ENCODE measurements at regions not wholly inside any gene's neighbourhood (a gene's known extent, or its start where the extent isn't known, plus 50 kb on each side); places are given as distances from the start of the nearest gene placed in this dataset.

DNA sequence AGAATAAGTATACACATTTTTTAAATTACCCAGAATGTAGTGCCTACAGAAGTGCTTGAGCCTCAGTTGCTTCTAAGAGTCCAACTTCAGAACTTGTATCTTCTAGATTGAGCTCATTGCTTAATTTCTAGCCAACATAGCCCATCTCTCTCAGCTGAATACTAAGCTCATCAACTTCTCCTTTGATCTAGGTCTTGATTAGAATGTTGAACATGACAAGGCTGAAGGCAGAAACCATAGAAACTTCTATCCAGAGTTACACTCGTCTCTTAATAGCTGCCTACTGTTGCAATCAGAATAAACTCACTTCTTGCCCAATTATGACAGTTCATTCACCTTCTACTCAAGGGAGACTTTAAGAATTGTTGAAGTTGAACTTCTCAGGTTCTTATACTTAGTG lies 327.3 kb upstream of the THBS1 start:
- H3K9me3 ChIP-seq (ENCODE audit: control insufficient read depth, insufficient read depth, low read length), result no peaks in the 10 kb centered on the region

DNA sequence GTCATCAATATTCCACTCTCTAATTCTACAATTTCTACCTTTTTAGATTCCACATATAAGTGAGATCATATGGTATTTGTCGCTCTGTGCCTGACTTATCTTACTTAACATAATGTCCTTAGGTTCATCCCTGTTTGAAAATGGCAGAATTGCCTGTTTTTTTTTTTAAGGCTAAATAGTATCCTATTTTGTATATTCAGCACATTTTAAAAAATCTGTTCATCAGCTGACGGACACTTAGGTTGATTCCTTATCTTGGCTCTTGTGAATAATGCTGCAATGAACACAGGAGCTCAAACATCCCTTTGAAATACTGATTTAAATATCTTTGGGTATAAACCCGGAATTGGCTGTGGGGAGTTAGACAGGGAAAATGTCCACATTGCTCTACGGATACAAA lies 326.7 kb upstream of the THBS1 start:
- Histone ChIP-seq H3F3A (ENCODE audit: control insufficient read depth, insufficient read depth) (no peaks in the 10 kb centered on the region), H3K9me2 (replicated peaks; ENCODE audit: control insufficient read depth, low read length) (no peaks in the 10 kb centered on the region), H3K4me2 (ENCODE audit: low read length) (no peak overlapping the region), H4K20me1 (ENCODE audit: control insufficient read depth, insufficient read depth, low read depth, low read length) (no peaks in the 10 kb centered on the region), H3K4me3 (ENCODE audit: low read length) (no peak overlapping the region), H3K79me2 (ENCODE audit: control insufficient read depth, low read length) (no peaks in the 10 kb centered on the region), H3K36me3 (ENCODE audit: control insufficient read depth, low read length) (no peaks in the 10 kb centered on the region), H3K27me3 (ENCODE audit: control insufficient read depth, low read length) (no peaks in the 10 kb centered on the region), H3K4me1 (ENCODE audit: control insufficient read depth, low read length) (no peaks in the 10 kb centered on the region), H3K27ac (ENCODE audit: low read depth, low read length) (no peak overlapping the region), H3K9me3 (ENCODE audit: control insufficient read depth, insufficient read depth, low read length) (no peaks in the 10 kb centered on the region)
- TF ChIP-seq, protein P1, sequence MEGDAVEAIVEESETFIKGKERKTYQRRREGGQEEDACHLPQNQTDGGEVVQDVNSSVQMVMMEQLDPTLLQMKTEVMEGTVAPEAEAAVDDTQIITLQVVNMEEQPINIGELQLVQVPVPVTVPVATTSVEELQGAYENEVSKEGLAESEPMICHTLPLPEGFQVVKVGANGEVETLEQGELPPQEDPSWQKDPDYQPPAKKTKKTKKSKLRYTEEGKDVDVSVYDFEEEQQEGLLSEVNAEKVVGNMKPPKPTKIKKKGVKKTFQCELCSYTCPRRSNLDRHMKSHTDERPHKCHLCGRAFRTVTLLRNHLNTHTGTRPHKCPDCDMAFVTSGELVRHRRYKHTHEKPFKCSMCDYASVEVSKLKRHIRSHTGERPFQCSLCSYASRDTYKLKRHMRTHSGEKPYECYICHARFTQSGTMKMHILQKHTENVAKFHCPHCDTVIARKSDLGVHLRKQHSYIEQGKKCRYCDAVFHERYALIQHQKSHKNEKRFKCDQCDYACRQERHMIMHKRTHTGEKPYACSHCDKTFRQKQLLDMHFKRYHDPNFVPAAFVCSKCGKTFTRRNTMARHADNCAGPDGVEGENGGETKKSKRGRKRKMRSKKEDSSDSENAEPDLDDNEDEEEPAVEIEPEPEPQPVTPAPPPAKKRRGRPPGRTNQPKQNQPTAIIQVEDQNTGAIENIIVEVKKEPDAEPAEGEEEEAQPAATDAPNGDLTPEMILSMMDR (IDR thresholded peaks at IDR 0.05; ENCODE audit: low read depth, low read length, poor library complexity, severe bottlenecking), result no peak
- TF ChIP-seq EZH2phosphoT487 (IDR thresholded peaks at IDR 0.05; ENCODE audit: borderline replicate concordance, low read length), result no peak

More for the DNA sequence above, 327.3 kb upstream of the THBS1 start:
- TF ChIP-seq EZH2phosphoT487 (IDR thresholded peaks at IDR 0.05; ENCODE audit: borderline replicate concordance, low read length), result no peak
- TF ChIP-seq, protein P1 (IDR thresholded peaks at IDR 0.05; ENCODE audit: low read depth, low read length, poor library complexity, severe bottlenecking), result no peak
- H4K20me1 ChIP-seq (ENCODE audit: control insufficient read depth, insufficient read depth, low read depth, low read length), result no peaks in the 10 kb centered on the region
- no peaks in the 10 kb centered on the region for H3K36me3 ChIP-seq (ENCODE audit: control insufficient read depth, low read length)
- no peaks in the 10 kb centered on the region for H3F3A ChIP-seq (ENCODE audit: control insufficient read depth, insufficient read depth)
- H3K4me3 ChIP-seq (ENCODE audit: low read length), result no peak overlapping the region
- no peaks in the 10 kb centered on the region for H3K27me3 ChIP-seq (ENCODE audit: control insufficient read depth, low read length)
- H3K27ac ChIP-seq (ENCODE audit: low read depth, low read length), result no peak overlapping the region
- no peaks in the 10 kb centered on the region for H3K9me2 ChIP-seq (replicated peaks; ENCODE audit: control insufficient read depth, low read length)
- H3K4me2 ChIP-seq (ENCODE audit: low read length), result no peak overlapping the region
- no peaks in the 10 kb centered on the region for H3K4me1 ChIP-seq (ENCODE audit: control insufficient read depth, low read length)
- no peaks in the 10 kb centered on the region for H3K79me2 ChIP-seq (ENCODE audit: control insufficient read depth, low read length)

DNA sequence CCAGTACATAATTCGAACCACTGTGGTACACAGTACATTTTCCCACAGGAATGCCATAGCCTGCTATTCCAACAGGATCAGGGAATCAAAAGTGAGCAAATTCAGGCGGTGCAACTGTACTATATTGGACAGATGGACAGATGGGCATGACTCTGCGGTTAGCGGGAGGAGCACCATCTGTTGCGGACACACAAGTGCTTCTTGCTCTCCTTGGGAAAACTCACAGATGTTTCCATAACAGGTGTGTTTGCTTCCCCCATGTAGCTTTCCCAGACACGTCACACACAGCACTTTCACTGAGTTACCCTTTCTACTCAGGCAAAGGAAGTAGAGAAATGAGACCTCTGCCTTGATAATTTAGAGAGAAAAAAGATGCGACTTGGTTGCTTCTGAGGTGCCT lies 325.1 kb upstream of the THBS1 start:
- Histone ChIP-seq H3K79me2 (ENCODE audit: control insufficient read depth, low read length) (no peaks in the 10 kb centered on the region), H3K4me3 (ENCODE audit: low read length) (no peak overlapping the region), H3F3A (ENCODE audit: control insufficient read depth, insufficient read depth) (no peaks in the 10 kb centered on the region), H3K9me2 (replicated peaks; ENCODE audit: control insufficient read depth, low read length) (no peaks in the 10 kb centered on the region), H4K20me1 (ENCODE audit: control insufficient read depth, insufficient read depth, low read depth, low read length) (no peaks in the 10 kb centered on the region), H3K27ac (ENCODE audit: low read depth, low read length) (no peak overlapping the region), H3K27me3 (ENCODE audit: control insufficient read depth, low read length) (no peaks in the 10 kb centered on the region), H3K36me3 (ENCODE audit: control insufficient read depth, low read length) (no peaks in the 10 kb centered on the region), H3K4me1 (ENCODE audit: control insufficient read depth, low read length) (no peaks in the 10 kb centered on the region), H3K9me3 (ENCODE audit: control insufficient read depth, insufficient read depth, low read length) (no peaks in the 10 kb centered on the region), H3K4me2 (ENCODE audit: low read length) (no peak overlapping the region)
- TF ChIP-seq, protein P1 (IDR thresholded peaks at IDR 0.05; ENCODE audit: low read depth, low read length, poor library complexity, severe bottlenecking), result no peak
- no peak for TF ChIP-seq EZH2phosphoT487 (IDR thresholded peaks at IDR 0.05; ENCODE audit: borderline replicate concordance, low read length)

DNA sequence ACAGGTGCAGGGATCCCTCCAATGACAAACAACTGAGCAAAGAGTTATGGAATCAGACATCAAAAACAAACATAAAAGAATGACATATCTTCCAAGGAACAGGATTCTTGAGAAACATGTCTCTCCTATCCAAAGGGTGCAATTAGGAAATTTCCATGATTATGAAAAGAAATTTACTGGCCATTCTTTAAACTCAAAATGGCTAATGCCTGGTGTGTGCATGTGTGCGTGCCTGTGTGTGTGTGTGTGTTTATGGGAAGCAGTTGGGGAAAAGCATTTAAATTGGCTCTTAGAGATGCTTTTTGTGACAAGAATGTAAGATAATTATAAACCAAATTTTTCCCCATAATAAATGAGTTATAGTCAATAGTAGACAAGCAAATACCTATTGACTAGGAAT lies 320.5 kb upstream of the THBS1 start:
- Histone ChIP-seq H3K9me2 (replicated peaks; ENCODE audit: control insufficient read depth, low read length) (no peaks in the 10 kb centered on the region), H4K20me1 (ENCODE audit: control insufficient read depth, insufficient read depth, low read depth, low read length) (no peaks in the 10 kb centered on the region), H3K4me3 (ENCODE audit: low read length) (no peak overlapping the region), H3K27ac (ENCODE audit: low read depth, low read length) (no peak overlapping the region), H3K4me1 (ENCODE audit: control insufficient read depth, low read length) (no peaks in the 10 kb centered on the region), H3K4me2 (ENCODE audit: low read length) (no peak overlapping the region), H3K27me3 (ENCODE audit: control insufficient read depth, low read length) (no peaks in the 10 kb centered on the region), H3K9me3 (ENCODE audit: control insufficient read depth, insufficient read depth, low read length) (no peaks in the 10 kb centered on the region), H3K36me3 (ENCODE audit: control insufficient read depth, low read length) (no peaks in the 10 kb centered on the region), H3K79me2 (ENCODE audit: control insufficient read depth, low read length) (no peaks in the 10 kb centered on the region), H3F3A (ENCODE audit: control insufficient read depth, insufficient read depth) (no peaks in the 10 kb centered on the region)
- TF ChIP-seq, protein P1 (IDR thresholded peaks at IDR 0.05; ENCODE audit: low read depth, low read length, poor library complexity, severe bottlenecking), result no peak
- TF ChIP-seq EZH2phosphoT487 (IDR thresholded peaks at IDR 0.05; ENCODE audit: borderline replicate concordance, low read length), result no peak
